ELR (cell line): ENCODE measurements at regions not wholly inside any gene's neighbourhood (a gene's known extent, or its start where the extent isn't known, plus 50 kb on each side); places are given as distances from the start of the nearest gene placed in this dataset.

Source experiments
- DNase-seq: peaks from one replicate; pipeline ENCODE4 v3.0.0-alpha.2; 2015; ENCODE audit warnings: low read depth

DNA sequence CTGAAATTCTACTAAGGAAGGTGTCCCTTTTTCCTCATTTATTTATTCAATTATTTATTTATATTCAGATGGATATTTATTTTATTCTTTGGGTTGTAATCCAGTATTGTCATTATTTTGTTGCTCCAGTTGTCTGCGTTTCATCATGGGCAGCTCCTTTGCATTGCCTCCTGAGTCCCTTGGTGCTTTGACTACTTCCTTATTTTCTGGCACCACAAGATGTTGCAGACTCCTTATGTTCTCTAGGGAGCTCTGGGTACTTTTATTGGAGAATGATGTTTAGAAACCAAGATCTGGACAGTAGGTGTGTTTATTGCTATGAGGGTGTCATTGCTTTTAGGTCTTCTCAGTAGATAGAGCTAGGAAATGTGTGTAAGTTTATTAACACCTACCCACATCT, 59.9 kb upstream of the ERRFI1 start:
- no peak for DNase-seq

GRCh38 chr1:8084913-8085312, 58.8 kb upstream of the ERRFI1 start:
- no peak for DNase-seq

DNA sequence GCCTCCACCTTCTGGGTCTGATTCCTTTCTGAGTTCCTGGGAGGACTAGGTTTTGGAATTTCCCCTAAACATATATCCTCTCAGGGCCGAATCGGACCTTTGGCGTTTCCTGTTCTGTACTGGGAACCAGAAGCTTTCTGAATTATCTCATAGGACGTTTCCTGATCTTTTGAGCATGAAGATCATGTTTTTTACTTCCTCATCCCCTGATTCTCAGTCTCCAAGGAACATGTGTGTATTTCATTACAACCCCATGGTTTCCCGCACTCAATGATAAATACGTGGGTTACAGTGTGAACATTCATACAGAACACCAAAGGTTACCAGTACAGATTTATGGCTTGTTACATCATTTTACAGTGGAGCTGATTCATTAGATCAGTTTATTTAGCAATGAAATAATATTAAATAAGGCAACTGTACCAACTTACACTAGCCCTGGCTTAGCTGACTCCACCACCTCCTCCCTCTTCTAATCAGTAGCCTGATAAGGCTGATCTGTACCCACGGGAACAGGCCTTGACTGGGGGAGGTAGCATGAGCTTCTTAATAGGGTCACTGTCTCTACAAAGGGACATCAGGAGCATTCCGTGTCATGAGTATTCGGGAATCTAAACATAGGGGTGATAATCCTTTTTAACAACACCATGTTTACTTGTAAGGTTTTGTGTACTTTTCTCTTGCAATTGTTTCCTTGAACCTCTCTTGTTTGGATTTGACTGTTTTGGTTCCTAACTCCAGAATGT, 57.8 kb upstream of the ERRFI1 start:
- peak; percentile 52 for DNase-seq

- peak; percentile 66 for DNase-seq
Measured at GRCh38 chr1:8082945-8083344, 56.8 kb upstream of the ERRFI1 start.

GRCh38 chr1:8078176-8078671, 52.1 kb upstream of the ERRFI1 start:
- DNase-seq = peak; percentile 83

GRCh38 chr1:8077602-8078001, 51.5 kb upstream of the ERRFI1 start:
- no peak for DNase-seq

DNA sequence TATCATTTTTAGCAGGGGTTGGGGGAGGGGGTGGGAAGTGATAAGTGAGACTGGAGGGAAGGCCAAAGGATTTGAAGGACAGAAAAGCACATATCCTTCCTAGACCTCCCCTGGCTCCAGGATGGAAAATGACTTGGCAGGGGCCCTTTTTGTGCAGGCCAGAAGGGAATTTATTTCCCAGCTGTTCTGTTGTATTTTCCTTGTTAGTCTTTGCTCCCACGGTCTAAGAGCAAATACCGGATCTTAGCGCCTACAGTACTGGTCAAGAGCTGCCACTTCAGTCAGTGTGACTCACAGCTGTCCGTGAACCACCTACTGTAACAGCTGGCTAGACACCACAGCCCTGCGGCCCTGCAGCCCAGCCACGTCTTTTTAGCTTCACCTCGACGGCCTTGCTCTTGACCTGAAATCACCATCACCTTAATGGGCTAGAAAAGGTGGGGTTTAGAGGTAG, 51.0 kb upstream of the ERRFI1 start:
- peak; percentile 95 for DNase-seq

DNA sequence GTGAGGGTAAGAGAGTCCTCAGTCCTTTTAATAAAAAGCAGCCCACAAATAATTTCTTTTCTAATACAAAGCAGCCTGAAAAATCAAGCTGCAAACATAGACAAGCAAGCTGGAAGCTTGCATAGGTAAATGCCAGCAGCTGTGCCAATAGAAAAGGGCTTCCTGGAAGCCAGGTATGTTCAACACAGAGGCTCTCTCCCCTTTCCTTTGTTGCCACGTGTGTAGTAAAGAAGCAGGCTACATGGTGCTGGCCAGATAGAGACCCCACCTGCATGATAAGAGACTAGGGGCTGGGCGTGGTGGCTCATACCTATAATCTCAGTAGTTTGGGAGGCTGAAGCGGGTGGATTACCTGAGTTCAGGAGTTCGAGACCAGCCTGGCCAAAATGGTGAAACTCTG, 50.1 kb upstream of the ERRFI1 start:
- no peak for DNase-seq
